PC-9 (cell line): ENCODE measurements at regions not wholly inside any gene's neighbourhood (a gene's known extent, or its start where the extent isn't known, plus 50 kb on each side); places are given as distances from the start of the nearest gene placed in this dataset.

ENCODE experiments used
- BruUV-seq: library from RNA; stranded (reverse); fragments of 400-500 nt; replicated peaks from 2 replicates; lab custom pipeline; 2021; lab: Mats Ljungman, UMichigan
- CTCF ChIA-PET: fragments of 300-600 bp; sonication (Branson Sonifier 250); formaldehyde crosslinking; loops from one replicate; lab custom pipeline; 2022; ENCODE audit warnings: antibody characterized with exemption; lab: Charles Lee
- POLR2A ChIA-PET: fragments of 300-600 bp; sonication (Branson Sonifier 250); formaldehyde crosslinking; loops from one replicate; lab custom pipeline; 2022; ENCODE audit warnings: antibody characterized with exemption; ENCODE audit not compliant: unreplicated experiment; lab: Charles Lee
- DNase-seq, 2 experiments: peaks; one replicate each; pipeline versions ENCODE4 v3.0.0 to v3.0.0-alpha.2; 2015 to 2022; ENCODE audit warnings: mixed read lengths in 1 of 2
- H2AFZ ChIP-seq: fragments of 200-600 bp; sonication (generic); 2 replicates; pipeline ENCODE4 v1.8.1; 2017; ENCODE audit warnings: antibody characterized with exemption
- H3F3A ChIP-seq: fragments of 200-600 bp; sonication (generic); 2 replicates; pipeline ENCODE4 v1.8.1; 2017; ENCODE audit warnings: antibody characterized with exemption, mild to moderate bottlenecking, low read depth; ENCODE audit not compliant: insufficient read depth
- H3K27ac ChIP-seq: fragments of 200-600 bp; sonication (generic); 2 replicates; pipeline ENCODE4 v1.6.1; 2016; ENCODE audit warnings: mixed run types
- H3K27me3 ChIP-seq: fragments of 200-600 bp; sonication (generic); 2 replicates; pipeline ENCODE4 v1.6.1; 2016; ENCODE audit warnings: low read depth, mixed run types; ENCODE audit not compliant: insufficient read depth
- H3K36me3 ChIP-seq: fragments of 200-600 bp; sonication (generic); 2 replicates; pipeline ENCODE4 v1.6.1; 2016; ENCODE audit warnings: low read depth, mixed run types
- H3K4me1 ChIP-seq: fragments of 200-600 bp; sonication (generic); replicated peaks from 2 replicates; pipeline ENCODE4 v1.6.1; 2016; ENCODE audit warnings: mixed run types; ENCODE audit not compliant: insufficient read depth
- H3K4me2 ChIP-seq: fragments of 200-600 bp; sonication (generic); 2 replicates; pipeline ENCODE4 v1.6.1; 2017; ENCODE audit warnings: mixed run types
- H3K4me3 ChIP-seq: fragments of 200-600 bp; sonication (generic); 2 replicates; pipeline ENCODE4 v1.6.1; 2016; ENCODE audit warnings: mixed run types
- H3K79me2 ChIP-seq: fragments of 200-600 bp; sonication (generic); 2 replicates; pipeline ENCODE4 v1.6.1; 2017; ENCODE audit warnings: low read depth, mixed run types
- H3K9me2 ChIP-seq: fragments of 200-600 bp; sonication (generic); 2 replicates; pipeline ENCODE4 v1.8.1; 2017; ENCODE audit warnings: mild to moderate bottlenecking; ENCODE audit not compliant: insufficient read depth
- H3K9me3 ChIP-seq: fragments of 200-600 bp; sonication (generic); 2 replicates; pipeline ENCODE4 v1.8.1; 2016; ENCODE audit warnings: low read depth; ENCODE audit not compliant: insufficient read depth
- H4K20me1 ChIP-seq: fragments of 200-600 bp; sonication (generic); 2 replicates; pipeline ENCODE4 v1.8.1; 2017; ENCODE audit not compliant: insufficient read depth
- EZH2 ChIP-seq: fragments of 200-600 bp; sonication (generic); IDR thresholded peaks from 2 replicates; pipeline ENCODE4 v1.8.0; 2017; ENCODE audit warnings: antibody characterized with exemption, low read depth
- intact Hi-C: fragments of 100-400 bp; cut with micrococcal nuclease; formaldehyde crosslinking; loops from one replicate; pipeline ENCODE4 v1.10.0; 2022; ENCODE audit not compliant: unreplicated experiment
- TF ChIP-seq, protein P1 (sequence below): fragments of 200-600 bp; sonication (generic); conservative IDR thresholded peaks from 2 replicates; pipeline ENCODE4 v1.6.1; 2017; ENCODE audit warnings: mixed run types, antibody characterized with exemption, mild to moderate bottlenecking, moderate library complexity

DNA sequence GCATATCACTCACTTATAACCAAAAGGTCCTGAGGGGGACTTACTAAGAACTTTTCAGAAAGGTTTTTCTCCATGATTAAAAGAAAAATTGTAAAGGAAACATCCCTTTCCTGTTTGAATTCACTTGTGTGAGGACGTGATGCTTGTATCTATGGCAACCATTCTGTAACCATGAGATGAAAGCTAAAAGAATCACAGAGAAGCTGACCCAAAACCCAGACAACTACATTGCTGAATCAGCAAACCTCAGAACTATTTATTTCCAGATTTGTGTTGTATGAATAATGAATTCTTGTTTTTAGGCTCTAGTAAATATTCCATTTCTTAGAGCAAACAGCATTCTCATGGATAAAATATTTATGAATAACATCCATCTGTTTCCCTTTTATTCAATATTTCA is 91.2 kb downstream of the RCHY1 start:
- H3F3A ChIP-seq: no peaks in the 10 kb centered on the region
- H3K4me2 ChIP-seq: no peak overlapping the region
- H3K4me3 ChIP-seq: no peak overlapping the region
- CTCF ChIA-PET: no interaction called here
- H2AFZ ChIP-seq: no peak overlapping the region
- H3K9me3 ChIP-seq: no peaks in the 10 kb centered on the region
- no peaks in the 10 kb centered on the region for H3K4me1 ChIP-seq
- DNase-seq: no peak
- intact Hi-C loops: no loop called here
- H3K27ac ChIP-seq: no peak overlapping the region
- TF ChIP-seq EZH2: no peak
- TF ChIP-seq, protein P1, sequence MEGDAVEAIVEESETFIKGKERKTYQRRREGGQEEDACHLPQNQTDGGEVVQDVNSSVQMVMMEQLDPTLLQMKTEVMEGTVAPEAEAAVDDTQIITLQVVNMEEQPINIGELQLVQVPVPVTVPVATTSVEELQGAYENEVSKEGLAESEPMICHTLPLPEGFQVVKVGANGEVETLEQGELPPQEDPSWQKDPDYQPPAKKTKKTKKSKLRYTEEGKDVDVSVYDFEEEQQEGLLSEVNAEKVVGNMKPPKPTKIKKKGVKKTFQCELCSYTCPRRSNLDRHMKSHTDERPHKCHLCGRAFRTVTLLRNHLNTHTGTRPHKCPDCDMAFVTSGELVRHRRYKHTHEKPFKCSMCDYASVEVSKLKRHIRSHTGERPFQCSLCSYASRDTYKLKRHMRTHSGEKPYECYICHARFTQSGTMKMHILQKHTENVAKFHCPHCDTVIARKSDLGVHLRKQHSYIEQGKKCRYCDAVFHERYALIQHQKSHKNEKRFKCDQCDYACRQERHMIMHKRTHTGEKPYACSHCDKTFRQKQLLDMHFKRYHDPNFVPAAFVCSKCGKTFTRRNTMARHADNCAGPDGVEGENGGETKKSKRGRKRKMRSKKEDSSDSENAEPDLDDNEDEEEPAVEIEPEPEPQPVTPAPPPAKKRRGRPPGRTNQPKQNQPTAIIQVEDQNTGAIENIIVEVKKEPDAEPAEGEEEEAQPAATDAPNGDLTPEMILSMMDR: no peak
- H3K36me3 ChIP-seq: no peaks in the 10 kb centered on the region
- no peaks in the 10 kb centered on the region for H3K79me2 ChIP-seq
- H3K9me2 ChIP-seq: no peaks in the 10 kb centered on the region
- POLR2A ChIA-PET: no interaction called here
- no TSS peak for BruUV-seq
- H3K27me3 ChIP-seq: no peaks in the 10 kb centered on the region
- H4K20me1 ChIP-seq: no peaks in the 10 kb centered on the region

GRCh38 chr4:75412746-75413145 is 101.5 kb downstream of the RCHY1 start:
- Histone ChIP-seq H3K9me2 (no peaks in the 10 kb centered on the region), H3K79me2 (no peaks in the 10 kb centered on the region), H3K27me3 (no peaks in the 10 kb centered on the region), H3K36me3 (no peaks in the 10 kb centered on the region), H3K4me1 (no peaks in the 10 kb centered on the region), H2AFZ (no peak overlapping the region), H3F3A (no peaks in the 10 kb centered on the region), H3K4me2 (no peak overlapping the region), H3K27ac (no peak overlapping the region), H3K9me3 (no peaks in the 10 kb centered on the region), H4K20me1 (no peaks in the 10 kb centered on the region), H3K4me3 (no peak overlapping the region)
- BruUV-seq: no TSS peak
- ChIA-PET POLR2A (no interaction called here), CTCF (no interaction called here)
- no peak for TF ChIP-seq EZH2
- TF ChIP-seq, protein P1: no peak
- DNase-seq: no peak
- intact Hi-C loops: no loop called here

DNA sequence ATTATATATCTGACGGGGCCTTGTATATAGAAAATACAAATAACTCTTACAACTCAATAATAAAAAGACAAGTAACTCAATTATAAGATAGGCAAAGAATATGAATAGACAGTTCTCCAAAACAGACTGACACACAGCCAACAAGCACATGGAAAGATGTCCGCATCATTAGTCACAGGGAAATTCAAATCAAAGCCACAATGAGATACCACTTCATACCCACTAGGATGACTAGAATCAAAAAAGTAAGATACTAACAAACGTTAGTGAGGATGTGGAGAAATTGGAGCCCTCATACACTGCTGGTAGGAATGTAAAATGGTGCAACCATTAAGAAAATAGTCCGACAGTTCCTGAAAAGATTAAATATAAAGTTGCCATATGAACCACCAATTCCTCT is 115.7 kb downstream of the RCHY1 start:
- Histone ChIP-seq H3F3A (no peaks in the 10 kb centered on the region), H3K27ac (no peak overlapping the region), H2AFZ (no peak overlapping the region), H3K9me3 (no peaks in the 10 kb centered on the region), H3K36me3 (no peaks in the 10 kb centered on the region), H4K20me1 (no peaks in the 10 kb centered on the region), H3K27me3 (no peaks in the 10 kb centered on the region), H3K4me2 (no peak overlapping the region), H3K9me2 (no peaks in the 10 kb centered on the region), H3K4me1 (no peaks in the 10 kb centered on the region), H3K79me2 (no peaks in the 10 kb centered on the region), H3K4me3 (no peak overlapping the region)
- ChIA-PET POLR2A (no interaction called here), CTCF (no interaction called here)
- intact Hi-C loops: no loop called here
- TF ChIP-seq EZH2: no peak
- TF ChIP-seq, protein P1: no peak
- no TSS peak for BruUV-seq
- no peak for DNase-seq
